ENCODE measurements at regions not wholly inside any gene's neighbourhood (a gene's known extent, or its start where the extent isn't known, plus 50 kb on each side); places are given as distances from the start of the nearest gene placed in this dataset.

DNA sequence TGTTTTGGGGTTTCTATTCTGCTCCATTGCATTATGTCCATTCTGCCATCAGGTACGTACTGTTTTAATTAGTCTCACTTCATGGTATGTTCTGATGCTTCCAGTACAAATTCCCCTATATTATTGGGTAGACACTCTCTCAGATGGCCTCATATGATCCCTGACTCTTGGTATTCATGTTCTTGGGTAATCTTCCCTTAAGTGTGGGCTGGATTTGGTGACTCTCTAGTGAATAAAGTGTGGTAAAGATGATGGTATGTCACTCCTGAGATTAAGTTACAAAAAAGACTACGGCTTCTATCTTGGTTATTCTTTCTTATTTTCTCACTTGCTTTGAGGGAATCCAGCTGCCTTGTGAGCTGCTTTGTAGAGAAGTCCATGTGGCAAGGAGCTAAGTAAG, 89.6 kb upstream of the TBC1D5 start (continued):
- TF ChIP-seq ZNF114 (CRISPR knock-in tag; IDR thresholded peaks at IDR 0.05), result no peak
- no peak for TF ChIP-seq EZH2 (IDR thresholded peaks at IDR 0.05; ENCODE audit: low read depth, unreplicated experiment)
- TF ChIP-seq POLR2AphosphoS5 (IDR thresholded peaks at IDR 0.05; ENCODE audit: low read depth), result no peak
- TF ChIP-seq CTCF (conservative IDR thresholded peaks at IDR 0.05; ENCODE audit: low read depth in 2 of 2), result no peak
- TF ChIP-seq CREB1 (CRISPR knock-in tag; IDR thresholded peaks at IDR 0.05; ENCODE audit: low read depth), result no peak
- no peak for TF ChIP-seq ZNF331 (CRISPR knock-in tag; IDR thresholded peaks at IDR 0.05; ENCODE audit: low read depth)
- TF ChIP-seq, protein P1, sequence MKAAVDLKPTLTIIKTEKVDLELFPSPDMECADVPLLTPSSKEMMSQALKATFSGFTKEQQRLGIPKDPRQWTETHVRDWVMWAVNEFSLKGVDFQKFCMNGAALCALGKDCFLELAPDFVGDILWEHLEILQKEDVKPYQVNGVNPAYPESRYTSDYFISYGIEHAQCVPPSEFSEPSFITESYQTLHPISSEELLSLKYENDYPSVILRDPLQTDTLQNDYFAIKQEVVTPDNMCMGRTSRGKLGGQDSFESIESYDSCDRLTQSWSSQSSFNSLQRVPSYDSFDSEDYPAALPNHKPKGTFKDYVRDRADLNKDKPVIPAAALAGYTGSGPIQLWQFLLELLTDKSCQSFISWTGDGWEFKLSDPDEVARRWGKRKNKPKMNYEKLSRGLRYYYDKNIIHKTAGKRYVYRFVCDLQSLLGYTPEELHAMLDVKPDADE (IDR thresholded peaks at IDR 0.05), result no peak

- H3K4me2 ChIP-seq, result no peak overlapping the region
- H3K4me3 ChIP-seq, result no peak overlapping the region
- Mint-ChIP-seq H3K36me3 (ENCODE audit: low read depth) (no peaks in the 10 kb centered on the region), H3K9me3 (no peaks in the 10 kb centered on the region), H3K4me1 (no peaks in the 10 kb centered on the region), H3K4me3 (no peak overlapping the region), H3K27ac (no peak overlapping the region), H3K27me3 (ENCODE audit: insufficient read depth, low read depth, poor library complexity) (no peaks in the 10 kb centered on the region)
- H3K4me1 ChIP-seq (ENCODE audit: insufficient read depth), result no peaks in the 10 kb centered on the region
- H2AFZ ChIP-seq, result no peak overlapping the region
- H3K36me3 ChIP-seq (ENCODE audit: insufficient read depth), result no peaks in the 10 kb centered on the region
- H3K27me3 ChIP-seq (ENCODE audit: insufficient read depth), result no peaks in the 10 kb centered on the region
- DNase-seq (ENCODE audit: low spot score), result no peak
- no peaks in the 10 kb centered on the region for H3F3A ChIP-seq (replicated peaks; ENCODE audit: low read depth)
- H3K9me2 ChIP-seq (ENCODE audit: insufficient read depth), result no peaks in the 10 kb centered on the region
- H3K27ac ChIP-seq (ENCODE audit: low read depth), result no peak overlapping the region
- ATAC-seq, result no peak
- H4K20me1 ChIP-seq (replicated peaks; ENCODE audit: insufficient read depth), result no peaks in the 10 kb centered on the region
- no peaks in the 10 kb centered on the region for H3K79me2 ChIP-seq (replicated peaks; ENCODE audit: insufficient read depth)
- TF ChIP-seq EZH2 (IDR thresholded peaks at IDR 0.05; ENCODE audit: low read depth, unreplicated experiment), result no peak
- no peak for TF ChIP-seq CTCF (conservative IDR thresholded peaks at IDR 0.05; ENCODE audit: low read depth in 2 of 2)
- no peak for TF ChIP-seq JUNB (IDR thresholded peaks at IDR 0.05; ENCODE audit: unreplicated experiment)
- TF ChIP-seq, protein P2, sequence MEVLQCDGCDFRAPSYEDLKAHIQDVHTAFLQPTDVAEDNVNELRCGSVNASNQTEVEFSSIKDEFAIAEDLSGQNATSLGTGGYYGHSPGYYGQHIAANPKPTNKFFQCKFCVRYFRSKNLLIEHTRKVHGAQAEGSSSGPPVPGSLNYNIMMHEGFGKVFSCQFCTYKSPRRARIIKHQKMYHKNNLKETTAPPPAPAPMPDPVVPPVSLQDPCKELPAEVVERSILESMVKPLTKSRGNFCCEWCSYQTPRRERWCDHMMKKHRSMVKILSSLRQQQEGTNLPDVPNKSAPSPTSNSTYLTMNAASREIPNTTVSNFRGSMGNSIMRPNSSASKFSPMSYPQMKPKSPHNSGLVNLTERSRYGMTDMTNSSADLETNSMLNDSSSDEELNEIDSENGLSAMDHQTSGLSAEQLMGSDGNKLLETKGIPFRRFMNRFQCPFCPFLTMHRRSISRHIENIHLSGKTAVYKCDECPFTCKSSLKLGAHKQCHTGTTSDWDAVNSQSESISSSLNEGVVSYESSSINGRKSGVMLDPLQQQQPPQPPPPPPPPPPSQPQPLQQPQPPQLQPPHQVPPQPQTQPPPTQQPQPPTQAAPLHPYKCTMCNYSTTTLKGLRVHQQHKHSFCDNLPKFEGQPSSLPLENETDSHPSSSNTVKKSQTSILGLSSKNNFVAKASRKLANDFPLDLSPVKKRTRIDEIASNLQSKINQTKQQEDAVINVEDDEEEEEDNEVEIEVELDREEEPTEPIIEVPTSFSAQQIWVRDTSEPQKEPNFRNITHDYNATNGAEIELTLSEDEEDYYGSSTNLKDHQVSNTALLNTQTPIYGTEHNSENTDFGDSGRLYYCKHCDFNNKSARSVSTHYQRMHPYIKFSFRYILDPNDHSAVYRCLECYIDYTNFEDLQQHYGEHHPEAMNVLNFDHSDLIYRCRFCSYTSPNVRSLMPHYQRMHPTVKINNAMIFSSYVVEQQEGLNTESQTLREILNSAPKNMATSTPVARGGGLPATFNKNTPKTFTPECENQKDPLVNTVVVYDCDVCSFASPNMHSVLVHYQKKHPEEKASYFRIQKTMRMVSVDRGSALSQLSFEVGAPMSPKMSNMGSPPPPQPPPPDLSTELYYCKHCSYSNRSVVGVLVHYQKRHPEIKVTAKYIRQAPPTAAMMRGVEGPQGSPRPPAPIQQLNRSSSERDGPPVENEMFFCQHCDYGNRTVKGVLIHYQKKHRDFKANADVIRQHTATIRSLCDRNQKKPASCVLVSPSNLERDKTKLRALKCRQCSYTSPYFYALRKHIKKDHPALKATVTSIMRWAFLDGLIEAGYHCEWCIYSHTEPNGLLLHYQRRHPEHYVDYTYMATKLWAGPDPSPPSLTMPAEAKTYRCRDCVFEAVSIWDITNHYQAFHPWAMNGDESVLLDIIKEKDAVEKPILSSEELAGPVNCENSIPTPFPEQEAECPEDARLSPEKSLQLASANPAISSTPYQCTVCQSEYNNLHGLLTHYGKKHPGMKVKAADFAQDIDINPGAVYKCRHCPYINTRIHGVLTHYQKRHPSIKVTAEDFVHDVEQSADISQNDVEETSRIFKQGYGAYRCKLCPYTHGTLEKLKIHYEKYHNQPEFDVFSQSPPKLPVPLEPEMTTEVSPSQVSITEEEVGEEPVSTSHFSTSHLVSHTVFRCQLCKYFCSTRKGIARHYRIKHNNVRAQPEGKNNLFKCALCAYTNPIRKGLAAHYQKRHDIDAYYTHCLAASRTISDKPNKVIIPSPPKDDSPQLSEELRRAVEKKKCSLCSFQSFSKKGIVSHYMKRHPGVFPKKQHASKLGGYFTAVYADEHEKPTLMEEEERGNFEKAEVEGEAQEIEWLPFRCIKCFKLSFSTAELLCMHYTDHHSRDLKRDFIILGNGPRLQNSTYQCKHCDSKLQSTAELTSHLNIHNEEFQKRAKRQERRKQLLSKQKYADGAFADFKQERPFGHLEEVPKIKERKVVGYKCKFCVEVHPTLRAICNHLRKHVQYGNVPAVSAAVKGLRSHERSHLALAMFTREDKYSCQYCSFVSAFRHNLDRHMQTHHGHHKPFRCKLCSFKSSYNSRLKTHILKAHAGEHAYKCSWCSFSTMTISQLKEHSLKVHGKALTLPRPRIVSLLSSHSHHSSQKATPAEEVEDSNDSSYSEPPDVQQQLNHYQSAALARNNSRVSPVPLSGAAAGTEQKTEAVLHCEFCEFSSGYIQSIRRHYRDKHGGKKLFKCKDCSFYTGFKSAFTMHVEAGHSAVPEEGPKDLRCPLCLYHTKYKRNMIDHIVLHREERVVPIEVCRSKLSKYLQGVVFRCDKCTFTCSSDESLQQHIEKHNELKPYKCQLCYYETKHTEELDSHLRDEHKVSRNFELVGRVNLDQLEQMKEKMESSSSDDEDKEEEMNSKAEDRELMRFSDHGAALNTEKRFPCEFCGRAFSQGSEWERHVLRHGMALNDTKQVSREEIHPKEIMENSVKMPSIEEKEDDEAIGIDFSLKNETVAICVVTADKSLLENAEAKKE (CRISPR knock-in tag; IDR thresholded peaks at IDR 0.05), result no peak
- no peak for TF ChIP-seq STAT1 (IDR thresholded peaks at IDR 0.05; ENCODE audit: unreplicated experiment)
- TF ChIP-seq POLR2AphosphoS5 (IDR thresholded peaks at IDR 0.05; ENCODE audit: low read depth), result no peak
- TF ChIP-seq EZH2phosphoT487 (IDR thresholded peaks at IDR 0.05; ENCODE audit: unreplicated experiment), result no peak
- no peak for TF ChIP-seq NANOG (IDR thresholded peaks at IDR 0.05; ENCODE audit: borderline replicate concordance)
- TF ChIP-seq, protein P1 (IDR thresholded peaks at IDR 0.05), result no peak
- no peak for TF ChIP-seq ZNF114 (CRISPR knock-in tag; IDR thresholded peaks at IDR 0.05)
These were observed 88.9 kb upstream of the TBC1D5 start for GRCh38 chr3:17831366-17831765.
